ENCODE measurements at regions not wholly inside any gene's neighbourhood (a gene's known extent, or its start where the extent isn't known, plus 50 kb on each side); places are given as distances from the start of the nearest gene placed in this dataset.

GRCh38 chr5:162672061-162672460, 604.5 kb downstream of the GABRG2 start:
- TF ChIP-seq GATA3 (IDR thresholded peaks at IDR 0.05; ENCODE audit: low read depth, low read length), result no peak
- no peak for TF ChIP-seq GATA2 (IDR thresholded peaks at IDR 0.05; ENCODE audit: low read depth, low read length)

GRCh38 chr5:162683284-162683683, 615.7 kb downstream of the GABRG2 start:
- TF ChIP-seq GATA3 (IDR thresholded peaks at IDR 0.05; ENCODE audit: low read depth, low read length) (no peak), GATA2 (IDR thresholded peaks at IDR 0.05; ENCODE audit: low read depth, low read length) (no peak)

GRCh38 chr5:162684145-162684544, 616.6 kb downstream of the GABRG2 start:
- TF ChIP-seq GATA2 (IDR thresholded peaks at IDR 0.05; ENCODE audit: low read depth, low read length) (no peak), GATA3 (IDR thresholded peaks at IDR 0.05; ENCODE audit: low read depth, low read length) (no peak)

GRCh38 chr5:162685302-162685701, 617.7 kb downstream of the GABRG2 start:
- TF ChIP-seq GATA2 (IDR thresholded peaks at IDR 0.05; ENCODE audit: low read depth, low read length) (no peak), GATA3 (IDR thresholded peaks at IDR 0.05; ENCODE audit: low read depth, low read length) (no peak)

GRCh38 chr5:162699361-162699760, 631.8 kb downstream of the GABRG2 start:
- no peak for TF ChIP-seq GATA2 (IDR thresholded peaks at IDR 0.05; ENCODE audit: low read depth, low read length)
- TF ChIP-seq GATA3 (IDR thresholded peaks at IDR 0.05; ENCODE audit: low read depth, low read length), result no peak

- no peak for TF ChIP-seq GATA2 (IDR thresholded peaks at IDR 0.05; ENCODE audit: low read depth, low read length)
- no peak for TF ChIP-seq GATA3 (IDR thresholded peaks at IDR 0.05; ENCODE audit: low read depth, low read length)
These were observed 636.3 kb downstream of the GABRG2 start for GRCh38 chr5:162703914-162704313.

- TF ChIP-seq GATA3 (IDR thresholded peaks at IDR 0.05; ENCODE audit: low read depth, low read length) (no peak), GATA2 (IDR thresholded peaks at IDR 0.05; ENCODE audit: low read depth, low read length) (no peak)
These were observed 643.7 kb downstream of the GABRG2 start for GRCh38 chr5:162711244-162711643.

GRCh38 chr5:162719720-162720119, 652.1 kb downstream of the GABRG2 start:
- no peak for TF ChIP-seq GATA2 (IDR thresholded peaks at IDR 0.05; ENCODE audit: low read depth, low read length)
- TF ChIP-seq GATA3 (IDR thresholded peaks at IDR 0.05; ENCODE audit: low read depth, low read length), result no peak

- no peak for TF ChIP-seq GATA3 (IDR thresholded peaks at IDR 0.05; ENCODE audit: low read depth, low read length)
- no peak for TF ChIP-seq GATA2 (IDR thresholded peaks at IDR 0.05; ENCODE audit: low read depth, low read length)
These were observed 653.6 kb downstream of the GABRG2 start for GRCh38 chr5:162721125-162721524.

GRCh38 chr5:162752612-162753011, 684.8 kb upstream of the CCNG1 start:
- TF ChIP-seq GATA2 (IDR thresholded peaks at IDR 0.05; ENCODE audit: low read depth, low read length) (no peak), GATA3 (IDR thresholded peaks at IDR 0.05; ENCODE audit: low read depth, low read length) (no peak)

GRCh38 chr5:162762119-162762518, 675.3 kb upstream of the CCNG1 start:
- no peak for TF ChIP-seq GATA3 (IDR thresholded peaks at IDR 0.05; ENCODE audit: low read depth, low read length)
- TF ChIP-seq GATA2 (IDR thresholded peaks at IDR 0.05; ENCODE audit: low read depth, low read length), result no peak

- no peak for TF ChIP-seq GATA2 (IDR thresholded peaks at IDR 0.05; ENCODE audit: low read depth, low read length)
- TF ChIP-seq GATA3 (IDR thresholded peaks at IDR 0.05; ENCODE audit: low read depth, low read length), result no peak
These were observed 668.4 kb upstream of the CCNG1 start for GRCh38 chr5:162769019-162769418.

- TF ChIP-seq GATA3 (IDR thresholded peaks at IDR 0.05; ENCODE audit: low read depth, low read length), result no peak
- TF ChIP-seq GATA2 (IDR thresholded peaks at IDR 0.05; ENCODE audit: low read depth, low read length), result no peak
These were observed 651.7 kb upstream of the CCNG1 start for GRCh38 chr5:162785673-162786072.

GRCh38 chr5:162786234-162786633, 651.2 kb upstream of the CCNG1 start:
- TF ChIP-seq GATA2 (IDR thresholded peaks at IDR 0.05; ENCODE audit: low read depth, low read length), result no peak
- TF ChIP-seq GATA3 (IDR thresholded peaks at IDR 0.05; ENCODE audit: low read depth, low read length), result no peak

GRCh38 chr5:162796507-162796906, 640.9 kb upstream of the CCNG1 start:
- TF ChIP-seq GATA2 (IDR thresholded peaks at IDR 0.05; ENCODE audit: low read depth, low read length), result no peak
- TF ChIP-seq GATA3 (IDR thresholded peaks at IDR 0.05; ENCODE audit: low read depth, low read length), result no peak

- TF ChIP-seq GATA3 (IDR thresholded peaks at IDR 0.05; ENCODE audit: low read depth, low read length) (no peak), GATA2 (IDR thresholded peaks at IDR 0.05; ENCODE audit: low read depth, low read length) (no peak)
These were observed 637.1 kb upstream of the CCNG1 start for GRCh38 chr5:162800301-162800700.

Measured in SH-SY5Y (cell line).